ENCODE measurements at regions not wholly inside any gene's neighbourhood (a gene's known extent, or its start where the extent isn't known, plus 50 kb on each side); places are given as distances from the start of the nearest gene placed in this dataset.
A peak's percentile ranks its signal among the peaks of the same experiment; 100 is the strongest.
"Not testable (repeated sequence)": the region's sequence is repeated elsewhere in the genome, so short reads cannot be mapped to it uniquely, and the experiment has no call there.

- DNase-seq = peak in 26 of 56 donors; percentile 1 to 88 (median 70)
Measured at GRCh38 chrX:131821945-131822622, 201.0 kb upstream of the STK26 start.

DNA sequence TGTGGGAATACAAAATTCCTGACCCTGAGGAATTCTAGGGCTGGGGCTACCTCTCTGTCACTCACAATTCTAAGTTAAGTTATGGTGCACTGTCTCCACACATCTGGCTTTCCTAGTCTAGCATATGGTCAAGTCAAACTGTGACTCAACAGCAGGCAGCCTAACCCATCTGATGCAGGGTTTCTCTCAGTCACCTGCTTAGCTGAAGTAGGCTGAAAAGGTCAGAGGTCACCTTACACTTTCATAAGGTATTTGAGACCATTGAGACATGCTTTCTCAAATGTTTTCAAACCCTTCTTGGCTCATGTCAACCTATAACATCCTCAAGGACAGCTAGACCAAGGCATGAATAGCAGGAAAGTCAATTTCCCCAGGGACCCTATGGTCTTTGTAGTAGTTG is 196.5 kb upstream of the STK26 start:
- no peak for DNase-seq

DNA sequence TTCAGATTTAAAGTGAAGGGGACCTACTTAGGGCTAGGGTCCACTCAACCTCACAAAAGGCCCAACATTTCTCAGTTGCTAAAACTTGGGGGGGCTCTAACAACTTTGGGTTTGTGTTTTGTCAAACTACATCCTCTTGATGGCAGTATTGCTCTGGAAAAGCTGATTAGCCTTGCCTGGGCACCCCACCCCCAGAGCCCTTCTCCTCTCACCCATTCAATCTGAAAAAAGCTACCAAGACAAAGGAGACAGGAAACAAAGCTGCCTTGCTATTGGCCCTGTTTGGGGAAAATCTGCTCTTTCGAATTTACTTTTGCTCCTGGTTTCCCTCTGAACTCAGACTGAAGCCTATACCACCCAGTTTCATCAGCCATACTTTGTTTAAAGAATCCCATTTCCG is 195.2 kb upstream of the STK26 start:
- peak in 11 of 56 donors; percentile 0 to 24 (median 5) for DNase-seq

DNA sequence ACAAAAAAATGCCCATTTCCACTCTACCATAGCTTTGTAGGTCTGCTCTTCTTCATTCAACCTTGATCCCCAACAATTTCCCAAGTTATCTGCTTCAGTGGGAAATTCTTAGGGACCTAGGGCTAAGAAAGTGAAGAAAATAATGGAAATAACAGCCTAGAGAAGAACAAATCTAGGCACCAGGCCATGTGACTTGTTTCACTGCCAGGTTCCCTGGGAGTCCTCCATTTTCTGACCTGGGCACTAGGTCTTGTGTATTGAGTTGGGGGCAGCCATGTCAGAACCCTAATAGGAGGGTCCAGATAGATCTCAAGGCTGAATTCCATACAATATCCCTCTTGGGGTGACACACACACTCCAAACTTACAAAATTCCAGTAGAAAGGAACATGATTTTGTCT is 194.6 kb upstream of the STK26 start:
- no peak for DNase-seq

- DNase-seq = peak in 54 of 56 donors; percentile 2 to 90 (median 51)
Measured at GRCh38 chrX:131830400-131831184, 192.5 kb upstream of the STK26 start.

DNA sequence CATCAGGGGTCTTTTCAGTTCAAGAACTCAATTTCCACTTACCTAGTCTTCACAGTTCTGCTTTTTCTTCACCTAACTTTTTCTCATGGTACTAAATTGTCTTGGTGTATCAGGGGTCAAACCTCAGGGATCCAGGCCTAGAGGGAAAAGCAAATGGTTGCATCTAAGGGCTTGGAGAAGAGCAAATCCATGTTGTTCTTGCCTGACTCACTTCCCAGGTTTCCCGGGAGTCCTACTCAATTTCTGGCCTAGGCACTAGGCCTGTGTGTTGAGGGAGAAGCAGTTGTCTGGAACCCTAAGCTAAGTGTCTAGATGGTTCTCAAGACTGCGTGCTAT is 191.9 kb upstream of the STK26 start:
- DNase-seq = peak in 2 of 56 donors; percentile 1 to 48

GRCh38 chrX:131836161-131836560 is 186.9 kb upstream of the STK26 start:
- no peak for DNase-seq

- no peak for DNase-seq
Measured at GRCh38 chrX:131837325-131837724, 185.8 kb upstream of the STK26 start.

DNA sequence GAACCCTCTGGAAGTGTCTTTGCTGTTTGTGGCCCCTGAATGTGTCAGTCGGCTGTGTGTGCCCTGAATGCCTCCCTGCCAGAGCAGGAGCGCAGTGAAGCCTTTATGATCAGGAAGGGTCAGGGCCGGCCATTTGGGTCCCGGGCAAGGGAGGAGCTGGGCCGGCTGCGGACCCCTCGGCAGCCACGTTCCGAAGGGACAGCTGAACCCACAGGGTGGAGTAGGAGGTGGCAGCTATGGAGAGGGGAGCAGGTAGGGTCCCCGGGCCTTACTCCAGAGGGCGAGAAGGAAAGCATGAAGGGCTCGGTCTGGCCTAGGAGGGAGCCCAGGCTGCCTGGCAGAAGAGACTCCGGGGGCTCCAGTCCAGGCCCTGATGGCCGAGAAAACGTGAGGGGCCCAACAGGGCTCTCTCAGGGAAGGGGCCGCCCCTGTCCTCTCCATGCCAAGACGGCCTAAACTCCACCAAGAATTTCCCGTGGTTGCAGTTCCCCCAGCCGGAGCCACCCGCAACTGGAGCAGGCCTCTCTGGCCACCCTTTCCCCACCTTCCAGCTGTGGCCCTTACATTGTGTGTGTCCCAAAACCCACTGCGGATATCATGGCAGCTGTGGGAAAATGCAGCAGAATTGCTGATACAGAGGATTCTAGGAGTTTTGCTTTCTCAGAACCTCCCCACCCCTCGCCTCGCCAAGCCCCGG is 182.2 kb upstream of the STK26 start:
- no peak for DNase-seq

- peak in 18 of 56 donors; percentile 1 to 38 (median 4) for DNase-seq
Measured at GRCh38 chrX:131841496-131842437, 181.3 kb upstream of the STK26 start.

DNA sequence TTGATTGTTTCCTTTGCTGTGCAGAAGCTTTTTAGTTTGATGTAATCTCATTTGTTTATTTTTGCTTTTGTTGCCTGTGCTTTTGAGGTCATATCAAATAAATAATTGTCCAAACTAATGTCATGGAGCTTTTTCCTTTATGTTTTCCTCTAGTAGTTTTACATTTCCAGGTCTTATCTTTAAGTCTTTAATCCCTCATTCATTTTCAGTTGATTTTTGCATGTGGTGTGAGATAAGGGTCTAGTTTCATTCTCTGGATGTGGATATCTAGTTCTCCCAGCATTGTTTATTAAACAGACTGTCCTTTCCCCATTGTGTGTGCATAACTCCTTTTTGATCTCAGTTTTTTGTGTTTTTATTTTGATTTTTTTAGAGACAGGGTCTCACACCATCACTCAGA is 179.1 kb upstream of the STK26 start:
- no peak for DNase-seq

GRCh38 chrX:131845201-131845600 is 177.9 kb upstream of the STK26 start:
- DNase-seq = no peak

GRCh38 chrX:131845771-131846170 is 177.3 kb upstream of the STK26 start:
- DNase-seq = no peak

DNA sequence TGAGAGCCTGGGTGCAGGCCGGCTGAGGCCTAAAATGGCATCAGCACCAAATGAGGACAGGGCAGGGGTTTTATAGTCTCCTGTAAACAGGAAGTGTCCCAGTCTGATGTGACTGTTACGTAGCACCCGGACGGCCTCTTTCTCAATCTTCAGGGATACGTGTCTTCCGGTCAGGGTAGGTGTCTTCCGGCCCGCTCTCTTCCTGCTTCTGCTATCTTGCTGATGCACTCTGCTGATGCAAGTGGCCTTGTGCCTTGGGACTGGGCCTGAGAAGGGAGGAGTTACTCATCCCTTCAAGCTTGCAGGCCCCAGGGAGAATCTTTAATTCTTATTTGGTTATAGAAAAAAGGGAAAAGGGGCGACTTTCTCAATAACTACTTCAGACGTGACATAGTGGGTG is 172.1 kb upstream of the STK26 start:
- DNase-seq = not testable (repeated sequence)

- DNase-seq = no peak
Measured at GRCh38 chrX:131853440-131853839, 169.7 kb upstream of the STK26 start.

GRCh38 chrX:131854581-131854980 is 168.5 kb upstream of the STK26 start:
- no peak for DNase-seq

DNA sequence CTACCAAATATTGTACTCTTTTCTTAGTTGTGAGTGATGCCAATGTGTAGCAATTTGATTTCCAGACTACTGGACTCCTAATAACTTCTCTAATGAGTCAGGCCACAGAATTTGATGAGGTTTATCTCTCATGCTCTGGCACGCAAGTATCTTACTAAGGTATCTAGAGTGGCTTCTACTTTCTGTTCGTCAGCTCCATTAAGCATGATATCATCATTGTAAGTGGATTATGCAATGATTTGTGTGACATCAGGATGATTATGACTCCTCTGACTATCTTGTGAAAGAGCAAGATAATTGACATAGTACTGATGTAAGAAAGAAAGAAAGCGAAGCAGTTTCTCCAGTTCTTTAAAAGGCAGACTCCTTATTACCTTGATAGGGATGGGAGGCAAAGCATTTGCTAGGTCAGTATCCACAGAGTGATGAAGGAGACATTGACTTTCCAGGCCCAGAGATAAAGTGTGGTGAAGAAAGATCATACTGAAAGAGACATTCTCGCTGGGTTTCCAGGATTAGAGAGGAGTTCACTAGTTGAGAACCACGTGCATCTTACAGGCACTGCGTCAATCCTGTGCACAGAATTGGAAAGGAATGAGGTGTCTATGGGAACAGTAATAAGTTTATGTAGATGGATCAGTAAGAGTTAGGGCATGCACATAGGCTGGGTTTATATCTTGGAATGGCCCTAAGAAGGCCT is 161.9 kb upstream of the STK26 start:
- no peak for DNase-seq

DNA sequence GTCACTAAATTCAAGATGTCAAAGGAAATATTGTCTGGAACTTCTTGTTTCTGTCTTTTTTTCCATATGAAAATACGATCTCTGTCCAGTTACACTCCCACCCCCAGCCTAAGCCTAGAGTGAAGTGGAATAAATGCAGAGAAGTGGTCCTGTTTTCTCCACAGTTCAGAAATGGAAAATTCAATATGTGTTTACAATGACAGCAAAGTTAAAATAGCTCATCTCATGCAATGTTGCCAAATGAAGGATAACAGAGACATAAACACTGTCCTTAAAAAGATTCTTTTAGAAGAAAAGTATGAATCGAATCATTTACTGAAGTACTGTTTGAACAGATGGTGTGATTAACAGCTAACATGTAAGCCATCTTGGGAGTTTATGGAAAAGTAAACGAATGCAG is 160.8 kb upstream of the STK26 start:
- no peak for DNase-seq

DNA sequence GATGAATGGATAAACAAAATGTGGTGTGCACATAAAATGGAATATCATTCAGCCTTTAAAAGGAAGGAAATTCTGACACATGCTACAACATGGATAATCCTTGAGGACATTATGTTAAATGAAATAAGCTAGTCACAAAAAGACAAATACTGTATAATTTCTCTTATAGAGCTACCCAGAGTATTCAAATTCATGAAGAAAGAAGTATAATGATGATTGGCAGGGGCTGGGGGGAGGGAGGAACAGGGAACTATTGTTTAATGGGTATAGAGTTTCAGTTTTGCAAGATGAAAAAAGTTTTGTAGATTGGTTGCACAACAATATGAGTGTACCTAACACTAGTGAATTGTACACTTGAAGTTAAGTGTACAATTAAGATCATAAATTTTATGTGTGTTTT is 153.9 kb upstream of the STK26 start:
- DNase-seq = no peak

DNA sequence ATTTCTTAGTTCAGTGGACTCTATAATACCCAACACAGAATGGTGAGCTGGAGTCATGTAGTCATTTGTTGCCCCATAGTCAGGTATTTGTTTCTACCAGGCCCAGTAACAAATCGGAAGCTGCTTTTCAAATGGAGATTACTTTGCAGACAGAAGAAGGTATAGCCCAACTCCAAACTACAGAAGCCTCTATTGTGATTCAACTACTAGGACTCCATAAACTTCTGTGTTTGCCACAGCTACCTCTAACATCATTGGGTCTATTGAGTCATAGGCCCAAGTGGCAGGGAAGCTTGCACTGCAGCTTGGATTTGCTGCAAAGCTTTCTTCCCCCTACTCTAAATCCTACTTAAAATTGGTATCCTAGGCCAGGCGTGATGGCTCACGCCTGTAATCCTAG is 148.8 kb upstream of the STK26 start:
- DNase-seq = no peak

- not testable (repeated sequence) for DNase-seq
Measured at GRCh38 chrX:131875827-131876226, 147.3 kb upstream of the STK26 start.

Measured in nucleus accumbens (tissue), 56 donors.